NOMO-1 (cell line): ENCODE measurements at regions not wholly inside any gene's neighbourhood (a gene's known extent, or its start where the extent isn't known, plus 50 kb on each side); places are given as distances from the start of the nearest gene placed in this dataset.

ENCODE experiments used
- DNase-seq, 2 experiments: peaks; one replicate each; lab custom pipeline; 2025; ENCODE audit not compliant: unreplicated experiment in 2 of 2; lab: John Stamatoyannopoulos, UW

DNA sequence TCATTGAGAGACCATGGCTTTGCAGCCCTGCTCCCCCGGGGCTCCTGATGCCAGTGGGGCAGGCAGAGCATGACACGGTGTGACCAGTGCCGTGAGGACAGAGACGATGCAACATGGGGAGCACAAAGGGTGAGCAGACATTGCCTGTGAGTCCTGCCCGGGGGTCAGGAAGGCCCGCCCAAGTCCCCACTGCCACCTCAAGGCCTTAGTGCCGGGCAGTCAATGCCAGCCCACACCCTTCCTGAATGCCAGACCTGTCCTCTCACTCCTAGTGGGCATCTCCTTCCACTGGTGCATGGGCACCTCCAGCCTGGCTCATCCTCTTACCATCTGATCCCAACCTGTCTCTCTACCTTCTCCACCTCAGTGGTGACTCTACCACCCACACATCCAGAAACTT is 157.9 kb upstream of the ZMIZ1 start:
- DNase-seq, result no peak

DNA sequence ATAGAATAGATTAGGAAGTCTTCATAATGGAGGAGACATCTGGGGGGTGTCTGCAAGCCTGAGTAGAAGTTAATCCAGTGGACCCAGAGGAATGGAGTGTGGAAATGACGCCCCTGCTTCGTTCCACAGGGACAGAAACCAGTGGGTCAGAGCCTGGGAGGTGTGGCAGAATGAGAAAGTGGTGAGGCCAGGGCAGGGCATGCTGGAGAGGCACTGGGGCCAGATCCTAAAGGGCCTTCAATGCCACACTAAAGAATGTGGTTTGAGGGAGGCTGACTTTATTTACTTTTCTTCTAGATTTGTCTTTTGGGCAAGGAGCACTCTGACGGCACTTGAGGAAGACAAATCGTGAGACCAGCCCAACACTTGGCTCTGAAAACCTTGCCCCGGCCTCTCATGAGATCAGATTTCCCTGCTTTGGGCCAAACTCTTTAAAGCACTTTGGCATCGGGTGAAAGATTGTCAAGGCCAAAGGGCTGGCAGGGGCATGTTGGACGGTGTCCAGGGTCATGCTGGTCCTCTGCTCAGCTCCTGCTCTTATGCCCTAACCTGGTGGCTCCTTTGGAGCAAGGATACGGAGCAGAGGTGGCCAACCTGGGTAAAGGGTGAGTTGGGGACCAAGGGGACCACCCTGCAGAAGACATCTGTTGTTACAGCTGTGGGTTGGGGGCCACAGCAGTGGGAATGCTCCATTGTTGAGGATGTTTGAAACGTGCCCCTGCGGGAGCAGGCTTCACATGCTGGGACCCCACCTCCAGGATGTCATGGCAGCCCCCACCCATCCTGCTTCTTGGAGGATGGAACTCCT is 157.0 kb upstream of the ZMIZ1 start:
- DNase-seq, result no peak

DNA sequence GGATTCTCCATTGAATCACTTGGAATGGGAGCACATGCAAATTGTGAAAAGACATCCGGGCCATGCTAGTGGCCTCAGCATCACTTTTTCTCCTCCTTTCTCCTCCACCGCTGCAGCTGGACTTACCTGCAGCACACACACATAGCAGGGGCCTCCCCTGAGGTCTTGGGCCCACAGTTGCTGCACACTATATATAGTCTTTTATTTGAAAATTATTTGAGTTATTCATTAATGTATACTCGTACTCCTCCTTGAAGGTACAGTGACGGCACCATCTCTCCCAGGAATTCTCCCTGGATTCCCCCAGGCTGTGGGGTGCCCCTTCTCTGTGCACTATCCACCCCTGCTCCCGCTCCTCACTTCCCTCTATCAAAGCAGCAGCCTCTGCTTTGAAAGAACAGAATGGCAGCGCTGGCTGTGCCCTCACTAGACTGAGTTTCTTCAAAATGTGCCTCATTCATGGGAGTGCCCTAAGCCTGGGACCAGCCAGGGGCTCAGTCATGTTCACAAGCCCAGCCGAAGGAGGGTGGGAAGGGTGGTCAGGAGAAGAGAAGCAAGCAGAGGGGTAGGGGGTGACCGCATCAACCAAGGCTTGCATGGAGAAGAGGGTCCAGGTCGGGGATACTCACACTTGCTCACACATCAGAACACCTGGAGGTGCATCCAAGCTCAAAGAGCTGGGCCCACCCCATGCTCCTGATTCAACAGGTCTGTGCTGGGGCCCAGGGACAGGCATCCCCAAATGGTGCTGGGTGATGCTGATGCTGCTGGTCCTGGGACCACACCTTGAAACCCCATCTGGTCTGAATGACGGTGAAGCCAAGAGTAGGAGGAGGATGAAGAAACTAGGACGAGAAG is 156.2 kb upstream of the ZMIZ1 start:
- no peak for DNase-seq

DNA sequence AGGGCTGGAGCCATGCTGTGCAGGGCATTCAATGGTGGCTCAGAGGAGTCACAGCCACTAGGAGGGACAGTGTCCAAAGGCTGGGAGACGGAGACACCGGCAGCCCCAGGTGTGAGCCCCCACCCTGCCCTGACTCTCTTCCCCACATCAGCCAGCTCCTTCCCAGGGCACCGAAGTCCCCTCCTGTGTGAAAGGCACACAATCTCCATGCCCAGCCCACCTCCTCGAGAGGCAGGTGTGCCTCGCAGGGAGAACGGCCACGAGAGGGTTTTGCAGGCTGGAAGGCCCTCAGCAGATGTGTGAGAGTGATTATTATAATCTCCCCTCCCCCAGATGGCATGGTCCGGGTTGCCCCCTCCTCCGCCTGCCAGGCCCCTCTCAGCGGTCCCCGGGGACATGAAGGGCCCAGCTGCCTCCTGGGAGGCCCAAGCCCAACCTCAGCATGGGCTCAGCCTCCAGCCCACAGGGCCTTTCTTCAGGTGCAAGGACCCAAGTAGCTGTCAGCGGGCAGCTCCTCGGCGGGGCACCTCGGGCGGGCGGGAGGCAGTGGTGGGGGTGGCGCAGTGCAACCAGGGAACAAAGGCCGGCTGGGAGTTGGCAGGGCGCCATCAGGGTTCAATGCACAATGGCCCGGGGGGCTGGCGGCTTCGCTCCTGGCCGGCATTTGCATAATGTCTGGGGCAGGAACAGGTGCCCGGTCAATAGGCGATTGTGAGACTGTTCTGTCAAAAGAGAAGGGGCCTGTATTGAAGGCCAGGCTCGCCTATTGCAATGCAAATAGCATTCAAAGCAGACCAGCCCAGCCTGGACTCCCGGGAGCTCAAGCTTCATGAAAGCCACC is 155.3 kb upstream of the ZMIZ1 start:
- DNase-seq, result no peak

DNA sequence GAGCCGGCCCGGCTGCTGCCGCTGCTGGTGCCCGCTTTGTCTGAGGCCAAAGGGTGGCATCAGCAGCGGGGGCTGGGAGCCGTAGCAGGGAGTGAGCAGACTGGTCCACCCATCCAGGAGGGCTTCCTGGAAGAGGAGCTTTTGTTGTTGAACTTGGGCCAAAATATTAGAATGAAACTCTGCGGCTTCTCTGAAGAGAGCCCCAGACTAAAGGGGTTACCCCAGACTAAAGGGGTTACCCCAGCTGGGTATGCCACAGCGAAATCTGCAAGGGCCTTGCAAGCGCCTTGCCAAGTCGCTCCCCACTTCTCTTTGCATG is 154.7 kb upstream of the ZMIZ1 start:
- no peak for DNase-seq

DNA sequence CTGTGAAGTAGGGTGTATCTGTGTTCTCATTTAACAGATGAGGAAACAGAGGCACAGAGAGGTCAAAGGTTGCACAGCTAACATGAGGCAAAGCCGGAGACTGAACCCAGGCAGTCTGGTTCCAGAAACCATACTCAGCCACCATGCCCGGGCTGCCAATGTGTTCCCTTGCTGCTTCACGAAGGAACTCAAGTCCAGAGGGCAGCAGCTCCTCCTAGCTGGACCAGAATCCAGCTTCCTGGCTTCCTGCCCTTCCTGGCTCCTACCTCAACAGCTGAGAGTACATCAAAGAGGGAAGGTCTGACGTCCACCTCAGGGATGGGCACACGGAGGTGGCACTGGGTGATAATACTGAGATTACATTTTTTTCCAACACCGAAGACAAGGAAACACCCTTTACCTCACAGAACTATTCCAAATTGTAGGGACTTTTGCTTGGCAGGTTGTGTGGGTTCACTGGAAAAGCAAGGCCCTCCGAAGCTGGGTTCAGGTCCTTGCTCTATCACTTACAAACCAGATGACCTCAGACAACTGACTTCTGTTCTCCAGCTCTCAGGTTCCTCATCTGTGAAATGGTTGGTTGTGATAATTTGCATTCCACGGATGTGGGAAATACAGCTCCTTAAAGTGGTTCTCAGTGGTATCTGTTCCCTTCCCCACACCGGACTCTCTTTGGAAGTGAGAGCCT is 154.1 kb upstream of the ZMIZ1 start:
- no peak for DNase-seq

DNA sequence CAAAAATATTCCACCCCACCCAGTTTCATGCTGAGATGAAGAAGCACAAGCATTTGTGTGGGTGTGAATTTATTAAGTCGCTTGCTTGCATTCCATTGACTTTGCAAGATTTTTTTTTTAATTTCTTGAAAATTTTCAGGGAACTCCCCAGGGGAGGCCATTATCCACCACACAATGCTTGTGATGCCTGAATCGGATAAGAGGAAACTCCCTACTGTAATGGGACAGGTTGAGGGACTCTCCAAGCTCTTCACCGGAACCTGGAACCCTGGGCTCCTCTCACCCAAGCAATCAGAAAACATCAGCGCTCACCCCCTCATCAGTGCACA is 153.6 kb upstream of the ZMIZ1 start:
- no peak for DNase-seq

DNA sequence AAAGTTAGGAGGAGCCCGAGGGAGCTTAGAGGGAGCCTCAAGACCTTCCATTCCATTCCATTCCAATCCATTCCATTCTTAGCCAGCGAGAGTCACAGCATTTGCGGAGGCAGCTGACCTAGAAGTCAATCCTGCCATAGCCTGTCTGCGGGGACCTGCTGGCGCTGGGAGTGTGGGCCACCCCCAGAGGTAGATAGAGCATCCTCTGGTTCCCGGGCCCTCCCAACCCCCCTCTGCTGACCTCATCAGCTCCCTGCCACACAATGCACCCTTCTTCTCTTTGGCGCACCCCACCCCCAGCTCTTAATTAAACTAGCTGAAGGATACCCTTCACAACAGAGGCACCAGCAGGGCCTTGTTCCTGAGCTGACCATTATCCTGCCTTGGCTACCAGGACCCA is 152.5 kb upstream of the ZMIZ1 start:
- no peak for DNase-seq

DNA sequence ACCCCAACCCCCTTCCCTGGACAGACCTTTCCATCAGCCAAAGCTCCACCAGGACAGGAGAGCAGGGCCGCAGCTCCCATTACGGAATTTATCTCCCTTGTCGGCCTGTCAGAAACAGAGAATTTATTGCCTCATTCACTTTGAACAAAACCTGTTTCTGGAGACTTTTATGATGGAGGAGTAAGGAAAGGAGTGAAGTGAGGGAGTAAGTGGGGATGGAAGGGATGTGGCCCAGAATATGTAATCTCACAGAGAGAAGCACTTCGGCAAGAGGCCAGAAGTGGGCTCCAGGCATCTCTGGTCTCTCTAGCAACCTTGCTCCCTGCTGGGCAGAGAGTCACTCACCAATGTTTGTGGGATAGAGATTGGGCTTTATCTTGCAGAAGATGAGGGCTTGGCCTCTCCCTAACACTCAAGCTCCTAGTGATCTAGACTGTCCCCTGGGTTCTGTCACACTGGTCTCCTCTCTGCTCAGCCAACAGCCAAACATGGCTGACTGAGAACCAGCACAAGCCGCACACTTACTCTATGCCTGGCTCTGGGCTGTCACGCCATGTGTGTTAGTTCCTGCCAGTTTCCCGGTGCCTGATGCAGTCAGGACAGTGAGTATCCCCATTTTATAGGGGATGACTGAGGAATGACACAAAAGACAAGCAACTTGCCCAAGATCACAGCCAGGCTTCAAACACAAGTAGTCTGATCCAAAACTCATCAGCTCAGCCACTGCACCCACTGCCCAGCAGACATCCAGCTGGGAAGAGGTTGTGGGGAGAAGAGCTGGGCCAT is 149.4 kb upstream of the ZMIZ1 start:
- no peak for DNase-seq

DNA sequence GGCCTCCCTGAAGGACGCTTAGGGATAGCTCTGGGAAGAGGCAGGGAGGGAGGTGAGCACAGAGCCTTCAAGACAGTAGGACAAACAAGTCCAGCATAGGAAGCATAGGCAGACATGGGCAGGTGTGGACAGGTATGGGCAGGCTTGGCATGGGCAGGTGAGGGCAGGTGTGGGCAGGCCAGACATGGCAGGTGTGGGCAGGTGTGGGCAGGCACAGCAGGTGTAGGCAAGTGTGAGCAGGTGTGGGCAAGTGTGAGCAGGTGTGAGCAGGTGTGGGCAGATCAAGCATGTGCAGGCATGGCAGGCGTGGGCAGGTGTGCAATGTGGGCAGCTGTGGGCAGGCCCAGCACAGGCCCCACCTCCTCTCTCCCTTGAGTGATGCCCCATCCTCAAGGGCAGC is 148.8 kb upstream of the ZMIZ1 start:
- no peak for DNase-seq

DNA sequence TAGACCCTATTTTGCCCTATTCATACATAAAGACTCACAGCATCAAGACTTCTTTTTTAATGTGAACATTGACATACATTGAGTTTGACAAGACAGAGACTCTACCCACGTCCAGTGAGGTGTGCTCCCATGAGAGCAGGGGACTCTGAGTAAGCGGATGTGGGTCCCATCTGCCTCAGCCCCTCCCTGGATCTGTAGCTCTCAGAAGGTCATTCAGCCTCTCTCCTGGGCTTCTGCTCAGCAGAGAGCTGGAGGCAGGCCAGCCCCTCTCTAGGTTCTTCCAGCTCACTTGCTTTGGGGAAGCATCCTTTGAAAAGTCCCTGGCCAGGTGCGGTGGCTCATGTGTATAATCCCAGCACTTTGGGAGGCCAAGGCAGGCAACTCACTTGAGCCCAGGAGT is 146.9 kb upstream of the ZMIZ1 start:
- DNase-seq, result no peak

DNA sequence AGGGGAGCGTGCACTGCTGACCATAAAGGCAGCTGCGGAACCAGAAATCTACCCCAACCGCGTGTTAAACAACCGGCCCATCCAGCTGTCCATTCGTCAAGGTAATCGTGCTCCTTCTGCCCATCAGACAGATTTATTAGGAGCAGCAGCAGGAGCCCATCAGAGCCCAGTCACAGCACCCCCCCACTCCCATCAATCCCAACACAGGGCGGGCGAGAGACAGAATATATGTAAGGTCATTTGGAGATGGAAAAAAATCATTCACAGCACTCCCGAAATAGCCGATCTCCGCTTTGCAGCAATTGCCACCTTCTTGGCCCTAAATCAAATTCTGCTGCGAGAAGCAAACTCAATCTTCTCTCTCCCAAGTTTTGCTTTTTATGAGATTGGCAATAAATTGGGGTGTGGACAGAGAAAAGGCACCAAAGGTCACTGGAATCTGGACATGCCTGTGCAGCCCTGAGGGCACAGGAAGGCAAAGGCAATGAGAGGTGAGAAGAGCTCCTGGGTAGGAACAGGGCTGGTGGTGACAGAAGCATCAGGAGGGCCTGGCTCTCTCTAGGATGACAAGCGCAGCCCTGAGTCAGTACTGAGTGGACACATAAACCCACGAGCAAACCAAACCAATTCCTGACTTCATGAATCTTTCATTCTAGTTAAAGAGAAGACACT is 145.0 kb upstream of the ZMIZ1 start:
- no peak for DNase-seq

DNA sequence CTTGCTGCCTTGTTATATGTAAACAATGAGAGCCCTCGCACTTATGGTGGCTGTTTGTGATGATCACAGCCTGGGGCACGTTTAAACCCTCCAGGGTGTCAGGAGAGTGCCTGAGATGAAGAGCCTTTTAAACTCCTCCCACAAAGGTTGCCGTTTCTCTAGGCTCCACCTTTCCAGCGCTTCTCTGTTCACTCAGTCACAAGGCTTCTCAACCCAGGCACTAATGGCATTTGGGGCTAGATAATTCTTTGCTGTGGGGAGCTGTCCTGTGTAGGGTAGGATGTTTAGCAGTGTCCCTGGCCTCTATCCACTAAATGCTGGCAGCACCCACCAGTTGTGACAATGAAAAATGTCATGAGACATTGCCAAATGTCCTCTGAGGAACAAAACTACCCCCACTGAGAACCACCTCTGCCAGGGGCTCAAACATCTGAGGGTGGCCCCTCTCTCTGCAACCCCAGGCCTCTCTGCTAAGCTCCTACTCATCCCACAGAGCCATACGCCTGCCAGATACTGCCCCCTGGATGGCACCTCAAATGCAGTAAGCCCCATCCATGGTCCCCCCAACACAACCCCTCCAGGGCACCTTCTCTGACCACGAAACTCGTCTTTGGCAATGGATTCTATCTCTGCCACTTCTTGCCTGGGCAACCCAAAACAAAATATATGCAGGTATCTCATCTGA is 144.3 kb upstream of the ZMIZ1 start:
- no peak for DNase-seq

DNA sequence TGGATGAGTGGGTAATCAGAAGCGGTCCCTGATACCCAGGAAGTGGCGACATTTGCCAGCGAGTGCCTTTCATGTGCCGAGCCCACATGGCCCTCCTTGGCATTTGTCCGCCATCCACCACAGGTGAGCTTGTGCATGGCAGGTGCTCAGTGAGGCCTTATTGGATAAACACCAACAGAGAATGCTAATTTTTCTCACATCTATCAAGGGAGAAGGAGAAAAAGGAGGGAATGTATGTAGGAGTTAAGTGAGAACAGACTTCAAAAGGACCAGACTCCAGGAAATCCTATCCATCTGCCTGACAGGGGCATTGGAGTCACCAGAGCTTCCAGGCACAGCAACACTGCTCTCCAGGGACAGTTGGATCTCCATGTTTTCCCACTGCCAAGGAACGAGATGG is 143.5 kb upstream of the ZMIZ1 start:
- DNase-seq, result no peak

DNA sequence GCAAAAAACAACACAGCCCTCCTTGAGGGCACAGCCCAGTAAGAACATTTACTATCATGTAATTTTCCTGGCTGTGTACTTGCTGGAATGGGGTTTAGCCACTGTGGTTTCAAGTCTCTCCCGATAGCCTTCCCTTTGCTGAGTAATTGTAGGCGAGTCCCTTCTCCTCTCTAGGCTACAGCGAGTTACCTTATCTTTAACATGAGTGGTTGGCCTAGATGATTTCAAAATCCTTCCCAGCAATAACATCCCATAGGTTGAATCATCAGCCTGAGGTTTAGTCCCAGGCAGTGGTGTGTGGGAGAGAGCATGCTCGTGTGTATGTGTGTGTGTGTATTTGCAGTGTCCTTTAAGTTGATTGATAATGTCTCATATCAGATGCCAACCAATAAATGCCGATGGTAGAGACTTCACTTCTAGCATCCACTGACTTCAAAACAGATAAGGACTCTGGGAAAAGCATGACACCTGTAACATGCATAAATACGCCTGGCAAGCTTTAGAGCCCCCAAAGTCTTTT is 142.9 kb upstream of the ZMIZ1 start:
- DNase-seq, result no peak

DNA sequence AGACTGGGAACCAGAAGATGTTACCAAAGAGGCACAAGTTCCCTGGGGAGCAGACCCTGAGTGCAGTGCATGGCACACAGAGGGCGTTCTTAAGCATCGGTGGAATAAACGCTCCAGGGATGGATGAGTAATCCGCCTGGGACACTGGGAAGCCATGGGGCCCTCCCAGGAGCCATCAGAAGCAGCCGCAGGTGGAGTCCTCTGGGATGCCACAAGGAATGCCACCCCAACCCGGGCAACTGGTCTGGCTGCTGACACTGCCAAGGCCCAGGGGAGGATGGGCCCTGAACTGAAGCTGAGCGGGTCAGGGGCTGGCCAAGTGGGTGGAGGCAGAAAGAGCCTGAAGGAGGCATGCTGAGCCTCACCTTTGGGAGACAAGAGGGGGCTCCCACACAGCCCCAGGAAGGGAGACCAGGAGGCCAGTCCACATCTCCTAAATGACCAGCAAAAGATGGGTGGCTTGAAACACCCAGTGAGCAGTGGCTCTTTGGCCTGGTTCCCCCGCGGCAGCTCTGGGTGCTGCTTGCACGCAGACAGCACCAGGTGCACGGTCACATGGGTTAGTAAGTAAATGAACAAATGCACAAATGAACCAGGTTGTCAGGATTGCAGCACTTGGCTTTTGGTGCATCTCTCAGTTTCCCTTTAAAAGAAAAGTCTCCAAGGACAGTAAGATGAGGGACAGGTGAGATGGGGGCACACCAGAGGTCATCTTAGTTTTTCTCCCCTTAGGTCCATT is 141.3 kb upstream of the ZMIZ1 start:
- DNase-seq, result no peak

DNA sequence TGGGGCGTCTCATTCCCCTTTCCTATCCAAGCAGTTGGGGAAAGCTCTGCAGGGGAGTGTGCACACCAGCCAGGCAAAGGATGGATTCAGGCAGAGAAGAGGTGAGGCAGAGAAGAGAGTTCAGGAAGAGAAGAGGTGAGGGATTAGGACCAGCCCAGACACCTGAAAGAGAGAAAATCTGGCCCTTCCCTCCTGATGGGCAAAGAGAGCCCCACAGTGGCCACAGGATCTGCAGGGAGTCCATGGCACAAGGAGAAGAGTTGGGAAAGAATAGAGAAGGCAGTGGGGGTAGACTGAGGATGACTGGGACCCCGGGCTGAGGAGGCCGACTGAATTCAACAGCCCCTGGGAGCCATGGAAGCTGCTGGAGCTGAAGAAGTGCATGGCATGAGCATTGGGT is 140.4 kb upstream of the ZMIZ1 start:
- no peak for DNase-seq

DNA sequence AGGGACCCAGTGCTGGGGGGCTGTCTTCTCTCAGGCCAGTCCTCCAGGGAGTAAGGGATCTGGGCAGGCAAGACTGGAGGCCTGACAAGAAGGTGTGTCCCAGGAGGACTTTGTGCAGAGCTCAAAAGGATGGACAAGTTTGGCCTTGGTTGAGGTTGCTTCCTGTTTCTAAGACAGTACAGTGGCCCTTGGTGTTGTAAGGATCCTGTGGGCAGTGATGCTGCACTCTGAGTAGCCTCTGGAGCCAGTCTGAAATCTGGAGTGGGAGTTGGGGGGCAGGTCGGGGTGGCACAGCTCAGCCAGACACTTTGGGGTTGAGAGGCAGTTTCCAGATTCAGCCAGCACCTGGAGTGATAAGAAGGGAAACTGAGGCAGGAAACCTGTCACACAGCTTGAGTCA is 139.2 kb upstream of the ZMIZ1 start:
- DNase-seq, result no peak
